ENCODE measurements at regions not wholly inside any gene's neighbourhood (a gene's known extent, or its start where the extent isn't known, plus 50 kb on each side); places are given as distances from the start of the nearest gene placed in this dataset.

DNA sequence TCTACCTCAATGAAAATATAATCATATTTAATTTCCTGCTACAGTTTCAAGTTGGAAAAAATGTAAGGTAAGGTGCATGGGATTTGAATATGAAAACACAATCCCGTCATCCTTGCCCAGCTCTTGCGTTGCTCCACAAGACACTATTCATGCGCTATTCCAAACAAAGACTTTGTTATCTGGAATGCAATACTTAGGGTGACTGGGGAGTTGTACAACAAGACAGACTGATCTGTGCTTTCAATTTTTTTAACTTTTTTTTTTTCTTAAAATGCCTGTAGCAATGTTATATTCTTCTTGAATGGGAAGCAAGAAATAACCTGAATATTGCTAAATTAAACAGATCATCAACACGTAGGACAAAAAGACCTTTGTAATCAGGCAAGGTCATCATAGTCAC, 1077.2 kb downstream of the TTLL7 start (continued):
- TF ChIP-seq, protein P1, sequence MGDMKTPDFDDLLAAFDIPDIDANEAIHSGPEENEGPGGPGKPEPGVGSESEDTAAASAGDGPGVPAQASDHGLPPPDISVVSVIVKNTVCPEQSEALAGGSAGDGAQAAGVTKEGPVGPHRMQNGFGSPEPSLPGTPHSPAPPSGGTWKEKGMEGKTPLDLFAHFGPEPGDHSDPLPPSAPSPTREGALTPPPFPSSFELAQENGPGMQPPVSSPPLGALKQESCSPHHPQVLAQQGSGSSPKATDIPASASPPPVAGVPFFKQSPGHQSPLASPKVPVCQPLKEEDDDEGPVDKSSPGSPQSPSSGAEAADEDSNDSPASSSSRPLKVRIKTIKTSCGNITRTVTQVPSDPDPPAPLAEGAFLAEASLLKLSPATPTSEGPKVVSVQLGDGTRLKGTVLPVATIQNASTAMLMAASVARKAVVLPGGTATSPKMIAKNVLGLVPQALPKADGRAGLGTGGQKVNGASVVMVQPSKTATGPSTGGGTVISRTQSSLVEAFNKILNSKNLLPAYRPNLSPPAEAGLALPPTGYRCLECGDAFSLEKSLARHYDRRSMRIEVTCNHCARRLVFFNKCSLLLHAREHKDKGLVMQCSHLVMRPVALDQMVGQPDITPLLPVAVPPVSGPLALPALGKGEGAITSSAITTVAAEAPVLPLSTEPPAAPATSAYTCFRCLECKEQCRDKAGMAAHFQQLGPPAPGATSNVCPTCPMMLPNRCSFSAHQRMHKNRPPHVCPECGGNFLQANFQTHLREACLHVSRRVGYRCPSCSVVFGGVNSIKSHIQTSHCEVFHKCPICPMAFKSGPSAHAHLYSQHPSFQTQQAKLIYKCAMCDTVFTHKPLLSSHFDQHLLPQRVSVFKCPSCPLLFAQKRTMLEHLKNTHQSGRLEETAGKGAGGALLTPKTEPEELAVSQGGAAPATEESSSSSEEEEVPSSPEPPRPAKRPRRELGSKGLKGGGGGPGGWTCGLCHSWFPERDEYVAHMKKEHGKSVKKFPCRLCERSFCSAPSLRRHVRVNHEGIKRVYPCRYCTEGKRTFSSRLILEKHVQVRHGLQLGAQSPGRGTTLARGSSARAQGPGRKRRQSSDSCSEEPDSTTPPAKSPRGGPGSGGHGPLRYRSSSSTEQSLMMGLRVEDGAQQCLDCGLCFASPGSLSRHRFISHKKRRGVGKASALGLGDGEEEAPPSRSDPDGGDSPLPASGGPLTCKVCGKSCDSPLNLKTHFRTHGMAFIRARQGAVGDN (IDR thresholded peaks at IDR 0.05): no peak
- TF ChIP-seq JUND (IDR thresholded peaks at IDR 0.05; ENCODE audit: low read depth, low read length) (no peak), MXI1 (IDR thresholded peaks at IDR 0.05; ENCODE audit: low read depth, low read length) (no peak), NR2C1 (IDR thresholded peaks at IDR 0.05) (no peak), STAT1 (conservative IDR thresholded peaks at IDR 0.05) (no peak), E2F4 (IDR thresholded peaks at IDR 0.05; ENCODE audit: low read depth, low read length) (no peak)
- TF ChIP-seq, protein P2, sequence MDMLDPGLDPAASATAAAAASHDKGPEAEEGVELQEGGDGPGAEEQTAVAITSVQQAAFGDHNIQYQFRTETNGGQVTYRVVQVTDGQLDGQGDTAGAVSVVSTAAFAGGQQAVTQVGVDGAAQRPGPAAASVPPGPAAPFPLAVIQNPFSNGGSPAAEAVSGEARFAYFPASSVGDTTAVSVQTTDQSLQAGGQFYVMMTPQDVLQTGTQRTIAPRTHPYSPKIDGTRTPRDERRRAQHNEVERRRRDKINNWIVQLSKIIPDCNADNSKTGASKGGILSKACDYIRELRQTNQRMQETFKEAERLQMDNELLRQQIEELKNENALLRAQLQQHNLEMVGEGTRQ (IDR thresholded peaks at IDR 0.05; ENCODE audit: borderline replicate concordance, low read depth, low read length): no peak
